ENCODE measurements at regions not wholly inside any gene's neighbourhood (a gene's known extent, or its start where the extent isn't known, plus 50 kb on each side); places are given as distances from the start of the nearest gene placed in this dataset.

- H3K27ac ChIP-seq: no peak overlapping the region
- TF ChIP-seq ZFX (IDR thresholded peaks at IDR 0.05; ENCODE audit: borderline replicate concordance) (no peak), CTCF (IDR thresholded peaks at IDR 0.05) (no peak)
These were observed 56.3 kb upstream of the SMIM36 start for GRCh38 chr17:55567240-55568214.

- TF ChIP-seq CTCF (IDR thresholded peaks at IDR 0.05) (no peak), ZFX (IDR thresholded peaks at IDR 0.05; ENCODE audit: borderline replicate concordance) (no peak)
- H3K27ac ChIP-seq: no peak overlapping the region
These were observed 52.8 kb upstream of the SMIM36 start for GRCh38 chr17:55564081-55564480.

GRCh38 chr17:55563363-55563762 is 52.1 kb upstream of the SMIM36 start:
- TF ChIP-seq CTCF (IDR thresholded peaks at IDR 0.05) (no peak), ZFX (IDR thresholded peaks at IDR 0.05; ENCODE audit: borderline replicate concordance) (no peak)
- H3K27ac ChIP-seq: no peak overlapping the region

GRCh38 chr17:55561973-55562495 is 50.8 kb upstream of the SMIM36 start:
- TF ChIP-seq CTCF (IDR thresholded peaks at IDR 0.05) (no peak), ZFX (IDR thresholded peaks at IDR 0.05; ENCODE audit: borderline replicate concordance) (no peak)
- no peak overlapping the region for H3K27ac ChIP-seq

GRCh38 chr17:55561316-55561972 is 50.2 kb upstream of the SMIM36 start:
- no peak overlapping the region for H3K27ac ChIP-seq

More at GRCh38 chr17:55561316-55561972, 50.2 kb upstream of the SMIM36 start:
- TF ChIP-seq CTCF (IDR thresholded peaks at IDR 0.05): no peak
- TF ChIP-seq ZFX (IDR thresholded peaks at IDR 0.05; ENCODE audit: borderline replicate concordance): no peak
